Duodenal mucosa (tissue), 2 donors: ENCODE measurements at regions not wholly inside any gene's neighbourhood (a gene's known extent, or its start where the extent isn't known, plus 50 kb on each side); places are given as distances from the start of the nearest gene placed in this dataset.
"Not testable (repeated sequence)": the region's sequence is repeated elsewhere in the genome, so short reads cannot be mapped to it uniquely, and the experiment has no call there.

Experiments
- H3K27ac ChIP-seq: one replicate; pipeline ENCODE4 v1.7.0; 2013; ENCODE audit warnings: low read depth, low read length
- H3K27me3 ChIP-seq, 2 donors: one replicate each; pipeline ENCODE4 v1.7.0; 2013; ENCODE audit warnings: low read length in 2 of 2, control low read depth in 1 of 2; ENCODE audit not compliant: insufficient read depth in 2 of 2, control insufficient read depth in 1 of 2
- H3K36me3 ChIP-seq, 2 donors: one replicate each; pipeline ENCODE4 v1.7.0; 2013; ENCODE audit warnings: low read length in 2 of 2, control low read depth in 1 of 2; ENCODE audit not compliant: insufficient read depth in 2 of 2, control insufficient read depth in 1 of 2
- H3K4me1 ChIP-seq, 2 donors: one replicate each; pipeline ENCODE4 v1.7.0; 2013; ENCODE audit warnings: low read length in 2 of 2, control low read depth in 1 of 2; ENCODE audit not compliant: insufficient read depth in 2 of 2, control insufficient read depth in 1 of 2
- H3K4me3 ChIP-seq, 2 donors: one replicate each; pipeline ENCODE4 v1.7.0; 2013; ENCODE audit warnings: low read length in 2 of 2, low read depth in 1 of 2
- H3K9ac ChIP-seq, 2 donors: one replicate each; pipeline ENCODE4 v1.7.0; 2013; ENCODE audit warnings: low read length in 2 of 2, low read depth in 1 of 2
- H3K9me3 ChIP-seq, 2 donors: one replicate each; pipeline ENCODE4 v1.7.0; 2013; ENCODE audit warnings: low read length in 2 of 2, control low read depth in 1 of 2; ENCODE audit not compliant: control insufficient read depth in 1 of 2

DNA sequence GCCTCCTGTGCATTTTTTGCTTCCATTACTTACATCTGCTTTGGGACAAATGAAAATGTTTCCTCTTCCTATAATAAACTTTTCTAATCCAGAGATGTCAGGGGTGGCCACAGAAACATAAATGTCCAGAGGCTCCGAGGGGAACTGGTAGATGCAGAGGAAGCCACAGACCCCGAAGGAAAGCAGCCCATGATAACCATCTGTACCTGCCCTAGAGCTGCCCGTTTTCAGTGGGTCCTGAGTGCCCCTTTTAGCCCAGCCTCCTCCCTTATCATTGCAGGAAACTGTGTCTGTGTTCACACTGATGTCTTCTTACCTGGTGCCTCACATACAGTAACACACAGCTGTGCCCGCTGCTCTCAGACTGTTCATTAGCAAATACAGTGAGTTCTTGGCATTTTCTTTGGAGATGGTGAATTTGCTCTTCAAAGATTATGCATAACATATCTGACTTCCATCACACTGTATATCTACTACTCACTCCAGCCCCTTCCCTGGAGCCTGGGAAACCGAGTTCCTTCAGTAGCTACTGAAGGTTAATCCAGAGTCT, 817.8 kb downstream of the TMEM121 start:
- H3K27me3 ChIP-seq, H3K9ac ChIP-seq, H3K4me1 ChIP-seq, H3K27ac ChIP-seq, H3K9me3 ChIP-seq, H3K4me3 ChIP-seq, H3K36me3 ChIP-seq: not testable (repeated sequence)

DNA sequence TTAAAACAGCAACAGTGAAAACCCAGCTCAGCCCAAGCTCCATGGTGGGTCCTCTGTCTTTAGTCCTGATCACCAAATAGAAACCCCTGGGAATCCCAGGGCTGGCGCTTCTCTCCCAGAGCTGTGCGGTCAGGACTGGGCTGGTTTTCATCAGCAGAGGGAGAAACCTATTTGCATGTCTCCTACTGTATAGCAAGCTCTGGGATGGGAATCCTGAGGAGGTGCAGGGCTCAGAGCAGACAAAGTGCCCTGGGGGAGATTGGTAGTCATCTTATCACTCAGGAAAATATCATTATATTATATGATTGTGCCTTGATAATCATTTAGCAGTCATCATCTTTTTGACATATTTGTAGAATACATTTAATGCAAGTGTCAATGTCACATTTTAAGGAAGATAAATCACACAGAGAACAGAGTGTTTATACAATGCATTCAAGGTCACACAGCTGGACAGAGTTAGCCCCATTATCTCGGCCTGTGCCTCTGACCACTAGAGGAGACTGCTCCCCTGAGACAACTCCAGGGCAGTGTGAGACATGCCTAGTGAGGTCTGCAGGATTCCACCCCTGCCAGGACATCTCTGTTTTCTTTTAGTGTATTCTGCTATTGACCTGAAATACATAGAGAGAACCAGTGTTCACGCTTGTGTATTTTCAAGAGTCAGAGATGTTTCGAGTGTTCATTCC, 818.6 kb downstream of the TMEM121 start:
- H3K27me3 ChIP-seq, H3K4me1 ChIP-seq, H3K9me3 ChIP-seq, H3K4me3 ChIP-seq, H3K27ac ChIP-seq, H3K9ac ChIP-seq, H3K36me3 ChIP-seq: not testable (repeated sequence)

DNA sequence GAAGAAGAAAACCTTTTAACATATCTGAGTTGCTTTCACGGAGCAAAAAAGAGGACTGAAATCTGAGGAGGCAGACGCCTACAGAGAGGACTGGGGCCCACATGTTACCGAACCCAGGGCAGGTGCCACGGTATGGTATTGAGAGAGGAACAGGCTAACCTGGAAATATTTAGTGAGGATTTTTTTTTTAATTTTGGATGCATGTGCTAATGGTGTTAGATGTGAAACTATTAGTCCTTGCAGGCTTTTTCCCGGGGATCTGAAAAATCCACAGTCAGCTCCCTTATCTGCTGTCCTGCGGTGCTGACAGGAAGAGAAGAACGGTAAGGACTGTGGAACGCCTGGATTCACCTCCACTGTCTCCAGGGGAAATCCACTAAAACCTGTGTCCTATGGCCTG, 819.7 kb downstream of the TMEM121 start:
- Histone ChIP-seq H3K36me3 (no peaks in the 10 kb centered on the region), H3K4me1 (no peaks in the 10 kb centered on the region), H3K9me3 (no peaks in the 10 kb centered on the region), H3K27me3 (peaks cover 0 to 4% of the 10 kb centered on the region in 2 donors), H3K4me3 (no peak overlapping the region), H3K9ac (no peak overlapping the region), H3K27ac (no peak overlapping the region)

DNA sequence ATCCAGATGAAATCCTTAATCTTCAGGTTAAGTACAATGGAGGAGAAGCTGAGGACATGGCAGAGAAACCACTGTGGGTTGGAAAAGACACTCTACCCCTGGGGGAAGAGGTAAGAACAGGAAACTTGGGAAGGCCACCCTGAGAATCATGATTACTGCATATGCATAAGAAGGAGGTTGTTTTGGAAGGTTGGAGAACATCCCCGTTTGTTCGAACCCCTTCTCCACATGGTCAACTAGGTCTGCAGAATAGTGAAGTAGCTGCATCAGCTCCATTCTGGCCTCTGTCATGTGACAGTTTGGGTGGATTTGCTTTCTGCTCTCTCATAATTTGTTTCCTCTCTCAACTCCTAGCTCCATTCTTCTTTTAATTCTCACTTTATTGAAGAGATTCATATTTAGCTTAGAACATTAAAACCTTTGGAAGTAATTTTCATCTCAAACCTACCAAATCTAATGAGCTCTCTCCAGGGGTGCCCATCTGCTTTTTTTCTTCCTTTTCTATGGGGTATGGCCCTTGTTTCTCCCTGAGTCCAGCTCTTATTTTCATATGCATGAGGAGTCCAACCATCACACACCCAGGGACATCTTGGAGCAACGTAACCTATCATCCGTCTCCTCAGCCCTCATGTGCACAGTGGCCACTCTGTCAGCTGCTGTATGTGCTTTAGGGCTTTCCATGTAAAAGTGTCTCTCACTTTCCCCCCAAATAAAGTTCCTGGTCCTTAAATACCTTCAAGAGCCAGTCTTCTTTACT, 820.3 kb downstream of the TMEM121 start:
- Histone ChIP-seq H3K4me1 (no peaks in the 10 kb centered on the region), H3K9ac (no peak overlapping the region), H3K4me3 (no peak overlapping the region), H3K9me3 (no peaks in the 10 kb centered on the region), H3K27ac (no peak overlapping the region), H3K27me3 (peaks cover 0 to 4% of the 10 kb centered on the region in 2 donors), H3K36me3 (no peaks in the 10 kb centered on the region)

DNA sequence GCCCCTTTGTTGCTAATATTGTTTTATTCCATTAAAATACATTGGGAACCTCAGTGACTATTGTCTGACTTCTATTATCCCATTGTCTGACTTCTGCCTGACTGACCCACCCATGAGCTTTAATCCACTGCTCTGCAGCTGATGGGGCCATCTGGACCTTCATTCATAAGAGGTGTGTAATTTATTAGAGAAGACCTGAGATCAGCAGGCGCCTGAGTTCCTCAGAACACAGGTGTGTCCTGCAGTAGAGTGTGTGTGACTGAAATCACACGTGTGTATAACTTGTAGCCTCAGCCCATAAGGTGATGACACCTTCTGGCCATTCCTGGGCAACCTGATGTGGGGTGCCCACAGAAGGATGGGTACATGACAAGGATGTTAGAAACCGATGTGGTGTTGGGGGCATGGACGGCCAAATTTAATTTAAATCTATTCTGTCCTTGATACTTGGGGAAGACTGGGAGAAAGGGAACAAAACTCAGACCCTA, 821.0 kb downstream of the TMEM121 start:
- H3K9ac ChIP-seq, result no peak overlapping the region
- H3K4me3 ChIP-seq, result no peak overlapping the region
- no peaks in the 10 kb centered on the region for H3K4me1 ChIP-seq
- H3K36me3 ChIP-seq, result no peaks in the 10 kb centered on the region
- H3K27ac ChIP-seq, result no peak overlapping the region
- H3K9me3 ChIP-seq, result no peaks in the 10 kb centered on the region
- H3K27me3 ChIP-seq, result peaks cover 0 to 4% of the 10 kb centered on the region in 2 donors

DNA sequence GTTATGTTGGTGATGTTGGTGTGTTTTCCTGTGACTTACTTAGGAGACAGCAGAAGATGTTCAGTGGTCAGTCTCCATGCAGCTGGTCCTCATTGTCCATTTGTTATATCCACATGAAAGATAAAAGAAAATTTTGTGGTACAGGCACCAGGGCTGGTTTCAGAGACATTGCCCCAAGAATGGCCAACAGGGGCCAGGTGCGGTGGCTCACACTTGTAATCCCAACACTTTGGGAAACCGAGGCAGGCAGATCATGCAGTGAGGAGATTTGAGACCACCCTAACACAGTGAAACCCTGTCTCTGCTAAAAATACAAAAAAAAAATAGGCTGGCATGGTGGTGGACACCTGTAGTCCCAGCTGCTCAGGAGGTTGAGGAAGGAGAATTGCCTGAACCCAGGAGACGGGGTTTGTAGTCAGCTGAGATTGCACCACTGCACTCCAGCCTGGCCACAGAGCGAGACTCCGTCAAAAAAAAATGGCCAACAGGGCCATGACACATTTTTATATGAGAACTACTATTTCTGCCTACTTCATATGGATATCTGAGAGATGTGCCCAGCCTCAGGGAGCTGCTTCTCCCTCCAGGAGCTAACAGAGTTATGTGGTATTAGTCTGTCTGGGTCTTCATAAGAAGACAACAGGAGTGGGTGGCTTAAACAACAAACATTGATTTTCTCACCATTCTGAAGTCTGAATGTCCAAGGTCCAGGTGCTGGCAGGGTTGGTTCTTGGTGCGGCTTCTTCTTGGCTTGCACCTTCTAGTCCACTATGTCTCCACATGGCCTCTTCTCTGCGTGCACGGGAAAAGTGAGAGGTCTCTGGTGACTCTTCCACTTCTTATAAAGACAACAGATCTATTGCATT, 821.7 kb downstream of the TMEM121 start:
- no peaks in the 10 kb centered on the region for H3K36me3 ChIP-seq
- no peak overlapping the region for H3K4me3 ChIP-seq
- no peaks in the 10 kb centered on the region for H3K9me3 ChIP-seq
- no peak overlapping the region for H3K9ac ChIP-seq
- no peaks in the 10 kb centered on the region for H3K4me1 ChIP-seq
- H3K27me3 ChIP-seq, result peaks cover 0 to 4% of the 10 kb centered on the region in 2 donors
- no peak overlapping the region for H3K27ac ChIP-seq

DNA sequence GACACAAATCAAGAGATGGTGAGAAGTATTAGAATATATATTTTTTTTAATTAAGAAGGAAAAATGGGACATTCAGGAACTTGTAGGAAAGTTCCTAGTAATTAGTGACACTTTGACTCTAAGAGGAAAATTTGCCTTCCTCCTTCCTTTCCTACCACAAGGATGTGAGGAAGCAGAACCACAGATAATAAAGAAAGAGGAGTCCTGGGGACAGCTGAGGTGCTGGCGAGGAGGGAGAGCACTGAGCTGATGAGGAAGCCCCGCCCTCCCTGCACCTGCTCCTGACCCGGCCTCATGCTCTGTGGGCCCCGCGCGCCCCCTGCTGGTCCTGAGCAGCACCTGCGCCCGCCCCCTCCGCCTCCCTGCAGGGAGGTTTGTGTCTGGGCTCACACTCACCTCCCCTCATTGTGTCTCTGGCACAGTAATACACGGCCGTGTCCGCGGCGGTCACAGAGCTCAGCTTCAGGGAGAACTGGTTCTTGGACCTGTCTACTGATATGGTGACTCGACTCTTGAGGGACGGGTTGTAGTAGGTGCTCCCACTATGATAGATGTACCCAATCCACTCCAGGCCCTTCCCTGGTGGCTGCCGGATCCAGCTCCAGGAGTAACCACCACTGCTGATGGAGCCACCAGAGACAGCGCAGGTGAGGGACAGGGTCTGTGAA, 822.6 kb downstream of the TMEM121 start:
- H3K36me3 ChIP-seq, H3K27ac ChIP-seq, H3K4me1 ChIP-seq: not testable (repeated sequence)

DNA sequence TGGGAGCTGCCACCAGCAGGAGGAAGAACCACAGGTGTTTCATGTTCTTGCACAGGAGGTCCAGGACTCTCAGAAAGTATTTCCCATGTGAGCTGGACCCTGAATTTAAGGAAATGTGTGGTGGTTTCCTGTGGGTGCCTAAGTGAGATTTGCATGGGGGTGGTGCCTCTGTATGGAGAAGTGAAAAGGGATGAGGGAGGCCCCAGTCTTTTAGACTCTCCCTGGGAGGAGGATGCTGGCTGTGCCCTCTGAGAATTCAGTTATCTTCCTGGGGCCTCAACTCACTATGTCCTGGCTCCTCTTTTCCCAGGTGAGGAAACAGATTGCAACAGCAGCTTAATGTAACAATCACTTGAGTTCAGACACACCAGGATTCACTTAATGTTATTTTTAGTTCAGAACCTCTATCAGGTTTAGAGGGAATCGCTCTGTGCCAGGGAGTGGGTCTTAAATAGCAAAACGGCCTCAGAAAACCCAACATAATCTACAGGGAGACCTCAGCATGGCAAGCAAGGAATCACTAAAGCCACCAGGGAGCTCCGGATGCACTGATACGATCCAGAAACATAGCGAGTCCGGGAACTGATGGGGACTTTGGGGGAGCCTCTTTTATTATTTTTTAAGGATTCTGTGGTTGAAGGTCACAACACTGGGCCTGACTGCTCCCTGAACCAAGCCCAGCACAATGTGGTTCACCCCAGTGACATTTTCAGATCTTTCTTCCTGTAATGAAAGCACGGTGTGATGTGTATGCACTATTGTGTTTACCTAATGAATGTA, 823.5 kb downstream of the TMEM121 start:
- H3K27ac ChIP-seq, H3K4me3 ChIP-seq, H3K36me3 ChIP-seq, H3K9me3 ChIP-seq, H3K27me3 ChIP-seq, H3K4me1 ChIP-seq, H3K9ac ChIP-seq: not testable (repeated sequence)

More for the DNA sequence above, 822.6 kb downstream of the TMEM121 start:
- not testable (repeated sequence) for H3K4me3 ChIP-seq, H3K27me3 ChIP-seq, H3K9ac ChIP-seq, H3K9me3 ChIP-seq

DNA sequence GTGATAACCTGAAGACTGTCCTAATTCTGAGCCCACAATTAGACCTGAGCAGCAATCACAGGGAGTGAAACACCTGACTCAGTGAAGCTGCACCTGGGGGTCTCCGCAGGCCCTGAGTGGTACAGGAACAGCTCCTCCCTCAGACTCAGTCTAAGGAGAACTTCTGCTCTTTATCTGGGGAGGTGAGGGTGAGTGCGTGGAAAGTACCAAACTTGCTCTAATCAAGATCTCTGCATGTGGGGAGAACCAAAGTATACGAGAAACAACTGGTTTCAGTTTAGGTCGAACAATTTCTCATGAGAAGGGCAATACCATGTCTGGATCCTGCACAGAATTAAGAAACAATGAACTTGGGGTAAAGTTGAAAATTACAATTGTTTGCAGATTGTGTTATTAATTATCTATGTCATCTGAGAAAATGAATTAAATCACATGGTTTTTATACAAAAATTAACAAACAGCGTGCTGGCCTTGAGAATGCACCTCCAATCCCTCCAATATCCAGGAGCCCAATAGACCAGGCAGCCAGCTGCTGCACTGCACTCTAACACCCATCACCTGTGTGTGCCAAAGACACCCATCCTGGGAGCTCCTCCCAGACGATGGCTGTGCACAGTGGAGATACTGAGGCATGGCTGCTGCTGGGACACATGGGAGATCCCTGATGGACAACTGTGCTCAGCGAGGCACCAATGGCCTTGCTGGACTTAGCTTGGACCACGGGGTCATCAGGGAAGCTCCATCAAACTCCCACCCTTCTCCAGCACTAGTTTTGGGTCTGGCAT, 828.8 kb downstream of the TMEM121 start:
- H3K27ac ChIP-seq, H3K4me1 ChIP-seq, H3K27me3 ChIP-seq, H3K9ac ChIP-seq, H3K36me3 ChIP-seq, H3K9me3 ChIP-seq, H3K4me3 ChIP-seq: not testable (repeated sequence)
